GM23248 (cell line): ENCODE measurements at regions not wholly inside any gene's neighbourhood (a gene's known extent, or its start where the extent isn't known, plus 50 kb on each side); places are given as distances from the start of the nearest gene placed in this dataset.
A peak's percentile ranks its signal among the peaks of the same experiment; 100 is the strongest.

Experiments used
- DNase-seq: peaks from one replicate; pipeline ENCODE4 v3.0.0-alpha.2; 2015
- H2AFZ ChIP-seq: fragments of 200-600 bp; sonication (generic); 2 replicates; pipeline ENCODE4 v1.6.1; 2016; ENCODE audit warnings: antibody characterized with exemption
- H3F3A ChIP-seq: fragments of 200-600 bp; sonication (generic); 2 replicates; pipeline ENCODE4 v1.6.1; 2016; ENCODE audit warnings: mild to moderate bottlenecking, antibody characterized with exemption, mixed run types; ENCODE audit not compliant: insufficient read depth
- H3K27ac ChIP-seq: fragments of 200-600 bp; sonication (generic); 2 replicates; pipeline ENCODE4 v1.5.1; 2016; ENCODE audit warnings: mild to moderate bottlenecking
- H3K27me3 ChIP-seq: fragments of 200-600 bp; sonication (generic); replicated peaks from 2 replicates; pipeline ENCODE4 v1.6.1; 2016; ENCODE audit warnings: mild to moderate bottlenecking; ENCODE audit not compliant: insufficient read depth
- H3K36me3 ChIP-seq: fragments of 200-600 bp; sonication (generic); 2 replicates; pipeline ENCODE4 v1.6.1; 2016; ENCODE audit warnings: low read depth, mild to moderate bottlenecking
- H3K4me1 ChIP-seq: fragments of 200-600 bp; sonication (generic); 2 replicates; pipeline ENCODE4 v1.6.1; 2016; ENCODE audit warnings: mild to moderate bottlenecking; ENCODE audit not compliant: insufficient read depth
- H3K4me2 ChIP-seq: fragments of 200-600 bp; sonication (generic); one replicate; pipeline ENCODE4 v1.6.1; 2016; ENCODE audit warnings: mild to moderate bottlenecking; ENCODE audit not compliant: unreplicated experiment
- H3K4me3 ChIP-seq: fragments of 200-600 bp; sonication (generic); 2 replicates; pipeline ENCODE4 v1.5.1; 2016; ENCODE audit warnings: mild to moderate bottlenecking
- H3K79me2 ChIP-seq: fragments of 200-600 bp; sonication (generic); 2 replicates; pipeline ENCODE4 v1.6.1; 2016; ENCODE audit warnings: mild to moderate bottlenecking; ENCODE audit not compliant: insufficient read depth
- H3K9ac ChIP-seq: fragments of 200-600 bp; sonication (generic); 2 replicates; pipeline ENCODE4 v1.6.1; 2016; ENCODE audit warnings: mild to moderate bottlenecking
- H3K9me2 ChIP-seq: fragments of 200-600 bp; sonication (generic); 2 replicates; pipeline ENCODE4 v1.6.1; 2016; ENCODE audit warnings: mixed run types, mild to moderate bottlenecking, moderate library complexity; ENCODE audit not compliant: insufficient read depth
- H3K9me3 ChIP-seq: fragments of 200-600 bp; sonication (generic); one replicate; pipeline ENCODE4 v1.6.1; 2017; ENCODE audit warnings: low read depth
- H4K20me1 ChIP-seq: fragments of 200-600 bp; sonication (generic); 2 replicates; pipeline ENCODE4 v1.6.0; 2016; ENCODE audit not compliant: insufficient read depth
- EZH2 ChIP-seq: fragments of 200-600 bp; sonication (generic); IDR thresholded peaks from 2 replicates; pipeline ENCODE4 v1.6.1; 2018; ENCODE audit warnings: antibody characterized with exemption, mild to moderate bottlenecking; ENCODE audit not compliant: insufficient read depth, poor library complexity, severe bottlenecking
- EZH2phosphoT487 ChIP-seq: fragments of 200-600 bp; sonication (generic); IDR thresholded peaks from 2 replicates; pipeline ENCODE4 v1.6.1; 2018; ENCODE audit warnings: antibody characterized with exemption, moderate library complexity, mild to moderate bottlenecking, low read depth; ENCODE audit not compliant: insufficient read depth
- WGBS, 2 experiments: methylation state at CpG; one replicate each; pipeline ENCODE4 v1.1.6; 2015 to 2017; ENCODE audit warnings: low lambda C conversion rate in 2 of 2, low coverage in 1 of 2; ENCODE audit errors: missing lambda C conversion rate in 2 of 2; 5-methylcytosine and 5-hydroxymethylcytosine counted together
- in situ Hi-C: fragments of 300-500 bp; cut with MboI; formaldehyde crosslinking; loops from 2 replicates; pipeline ENCODE4 v1.15.0; 2020

- peaks cover 1% of the 10 kb centered on the region for H3K4me1 ChIP-seq
- H3K79me2 ChIP-seq: no peaks in the 10 kb centered on the region
- no peaks in the 10 kb centered on the region for H4K20me1 ChIP-seq
- H3K27me3 ChIP-seq: no peaks in the 10 kb centered on the region
- H3K4me2 ChIP-seq: no peak overlapping the region
- H3K9ac ChIP-seq: no peak overlapping the region
- TF ChIP-seq EZH2: no peak
- TF ChIP-seq EZH2phosphoT487: no peak
- no peak overlapping the region for H3K27ac ChIP-seq
- no peaks in the 10 kb centered on the region for H3K36me3 ChIP-seq
- H2AFZ ChIP-seq: no peak overlapping the region
- no peaks in the 10 kb centered on the region for H3K9me3 ChIP-seq
- in situ Hi-C loops: no loop called here
- peaks cover under 1% of the 10 kb centered on the region; the same call in 1 of the 2 replicates for H3F3A ChIP-seq
- no peak for DNase-seq
- no peak overlapping the region for H3K4me3 ChIP-seq
- H3K9me2 ChIP-seq: no peaks in the 10 kb centered on the region
- 72 to 75% methylated on average over 2 of the region's 2 CpGs for WGBS, 2 experiments
Measured at GRCh38 chr18:75533209-75533608, 105.7 kb upstream of the SMIM21 start.

- H3K36me3 ChIP-seq: no peaks in the 10 kb centered on the region
- in situ Hi-C loops: no loop called here
- no peaks in the 10 kb centered on the region for H3K9me2 ChIP-seq
- H3K9ac ChIP-seq: no peak overlapping the region
- TF ChIP-seq EZH2: no peak
- no peaks in the 10 kb centered on the region for H3K9me3 ChIP-seq
- no peak overlapping the region for H2AFZ ChIP-seq
- H3K79me2 ChIP-seq: no peaks in the 10 kb centered on the region
- no peaks in the 10 kb centered on the region for H3K4me1 ChIP-seq
- no peak overlapping the region for H3K27ac ChIP-seq
- WGBS, 2 experiments: 83 to 91% methylated on average over 13 of the region's 13 CpGs
- no peak overlapping the region for H3K4me3 ChIP-seq
- no peak for DNase-seq
- H3K27me3 ChIP-seq: no peaks in the 10 kb centered on the region
- H3F3A ChIP-seq: no peaks in the 10 kb centered on the region
- no peaks in the 10 kb centered on the region for H4K20me1 ChIP-seq
- H3K4me2 ChIP-seq: no peak overlapping the region
Measured at GRCh38 chr18:75531851-75532459, 104.5 kb upstream of the SMIM21 start.

DNA sequence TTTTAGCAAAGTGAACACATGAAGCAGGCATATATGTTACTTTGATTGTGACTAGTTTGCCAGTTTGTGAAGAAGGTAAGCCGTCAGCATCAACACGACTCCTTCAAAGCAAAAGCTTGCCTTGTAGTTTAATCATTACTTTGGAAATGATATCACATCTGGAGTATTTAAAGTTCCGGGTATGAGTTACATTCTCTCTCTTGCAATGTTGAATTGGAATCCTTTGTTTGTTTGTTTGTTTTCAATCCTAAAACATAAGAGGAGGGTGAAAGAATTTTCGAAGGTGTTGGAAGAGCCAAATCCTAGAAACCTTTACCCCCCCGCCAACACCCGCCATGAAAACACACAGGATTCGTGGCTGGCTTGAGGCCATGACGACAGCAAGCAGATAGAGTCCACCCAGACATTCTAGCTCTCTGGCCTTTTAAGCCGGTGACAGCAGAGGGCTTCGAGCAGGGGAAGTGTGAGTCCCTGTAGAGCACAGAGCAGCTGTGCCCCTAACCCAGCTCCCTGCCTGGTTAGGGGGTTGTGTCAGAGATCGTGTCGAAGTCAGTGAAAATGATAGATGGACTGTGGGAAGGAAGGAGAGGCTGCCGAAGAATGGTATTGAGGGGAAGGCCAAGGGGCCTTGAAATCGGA is 103.8 kb upstream of the SMIM21 start:
- no peak overlapping the region for H3K9ac ChIP-seq
- TF ChIP-seq EZH2: no peak
- no peak for TF ChIP-seq EZH2phosphoT487
- in situ Hi-C loops: no loop called here
- no peaks in the 10 kb centered on the region for H3K4me1 ChIP-seq
- no peaks in the 10 kb centered on the region for H3K36me3 ChIP-seq
- WGBS, 2 experiments: 86 to 88% methylated on average over 14 of the region's 14 CpGs
- H3K4me3 ChIP-seq: no peak overlapping the region
- no peak overlapping the region for H3K4me2 ChIP-seq
- no peak overlapping the region for H2AFZ ChIP-seq
- H3K79me2 ChIP-seq: no peaks in the 10 kb centered on the region
- no peaks in the 10 kb centered on the region for H3F3A ChIP-seq
- H3K9me3 ChIP-seq: no peaks in the 10 kb centered on the region
- DNase-seq: no peak
- H3K9me2 ChIP-seq: no peaks in the 10 kb centered on the region
- H3K27me3 ChIP-seq: no peaks in the 10 kb centered on the region
- no peaks in the 10 kb centered on the region for H4K20me1 ChIP-seq
- no peak overlapping the region for H3K27ac ChIP-seq

DNA sequence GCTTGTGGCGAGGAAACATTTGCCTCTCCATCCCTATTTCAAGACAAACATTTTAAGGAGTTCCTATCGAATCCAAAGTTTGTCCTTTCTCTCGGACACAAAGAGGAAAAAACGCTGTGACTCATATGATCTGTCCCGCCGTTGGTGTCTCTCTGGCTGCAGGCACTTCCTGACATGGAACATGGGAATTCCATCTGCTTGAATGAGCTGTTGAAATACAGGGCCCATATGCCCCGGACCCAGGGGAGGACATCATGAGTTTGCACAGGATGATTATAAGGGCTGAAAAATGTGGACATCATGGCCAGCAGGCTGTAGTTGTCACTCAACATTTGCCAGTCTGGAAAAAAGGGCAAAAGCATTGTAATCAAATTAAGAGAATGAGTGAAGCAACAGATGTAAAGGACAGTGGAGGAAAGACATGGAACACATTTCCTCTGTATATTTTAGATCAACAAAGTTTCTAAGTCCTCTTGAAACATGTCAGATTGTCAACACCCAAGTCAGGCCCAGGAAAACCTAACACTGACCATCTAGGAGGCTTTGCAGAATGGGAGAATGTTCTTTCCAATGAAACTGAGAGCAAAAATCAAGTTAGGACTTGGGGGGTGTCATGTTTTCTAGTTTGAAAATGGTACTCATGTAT is 103.2 kb upstream of the SMIM21 start:
- H3K4me3 ChIP-seq: no peak overlapping the region
- H3K4me1 ChIP-seq: no peaks in the 10 kb centered on the region
- H3K4me2 ChIP-seq: no peak overlapping the region
- H3K9ac ChIP-seq: no peak overlapping the region
- no peaks in the 10 kb centered on the region for H3K9me2 ChIP-seq
- no peaks in the 10 kb centered on the region for H3K27me3 ChIP-seq
- DNase-seq: peak; percentile 42
- H3K79me2 ChIP-seq: no peaks in the 10 kb centered on the region
- H4K20me1 ChIP-seq: no peaks in the 10 kb centered on the region
- no peaks in the 10 kb centered on the region for H3F3A ChIP-seq
- WGBS, 2 experiments: 48 to 56% methylated on average over 7 of the region's 7 CpGs
- in situ Hi-C loops: no loop called here
- no peak overlapping the region for H2AFZ ChIP-seq
- H3K9me3 ChIP-seq: no peaks in the 10 kb centered on the region
- H3K27ac ChIP-seq: no peak overlapping the region
- TF ChIP-seq EZH2 (no peak), EZH2phosphoT487 (no peak)
- H3K36me3 ChIP-seq: no peaks in the 10 kb centered on the region
